Keratinocyte (primary cell): ENCODE measurements at regions not wholly inside any gene's neighbourhood (a gene's known extent, or its start where the extent isn't known, plus 50 kb on each side); places are given as distances from the start of the nearest gene placed in this dataset.

ENCODE experiments used
- DNase-seq: peaks from one replicate; pipeline ENCODE4 v3.0.0-alpha.2; 2011; ENCODE audit warnings: low read depth, missing footprints, low spot score
- FAIRE-seq: peaks from 2 replicates; lab custom pipeline; 2011; peaks lifted over from hg19 to GRCh38; lab: Jason Lieb, UNC
- H2AFZ ChIP-seq: 2 replicates; pipeline ENCODE4 v1.6.0; 2012; ENCODE audit warnings: low read length, control low read depth, inconsistent platforms; ENCODE audit not compliant: control insufficient read depth
- H3K27ac ChIP-seq: 2 replicates; pipeline ENCODE4 v1.5.1; 2011; ENCODE audit warnings: low read length; ENCODE audit not compliant: control insufficient read depth, insufficient read depth
- H3K27me3 ChIP-seq: 3 replicates; pipeline ENCODE4 v1.6.0; 2011; ENCODE audit warnings: low read length; ENCODE audit not compliant: control insufficient read depth, insufficient read depth; ENCODE audit errors: extremely low read depth
- H3K36me3 ChIP-seq, 2 experiments: 2 replicates in 1 of 2; 3 replicates in 1 of 2; pipeline ENCODE4 v1.5.1; 2011; ENCODE audit warnings: low read length in 2 of 2, mild to moderate bottlenecking in 1 of 2; ENCODE audit not compliant: control insufficient read depth in 2 of 2, insufficient read depth in 2 of 2; ENCODE audit errors: extremely low read depth in 1 of 2
- H3K4me1 ChIP-seq: 3 replicates; pipeline ENCODE4 v1.5.1; 2011; ENCODE audit warnings: low read length; ENCODE audit not compliant: control insufficient read depth, insufficient read depth; ENCODE audit errors: extremely low read depth
- H3K4me2 ChIP-seq: 3 replicates; pipeline ENCODE4 v1.6.0; 2011; ENCODE audit warnings: low read depth, low read length; ENCODE audit not compliant: control insufficient read depth, insufficient read depth; ENCODE audit errors: extremely low read depth
- H3K4me3 ChIP-seq, 3 experiments: fragments of 200-600 bp in 1 of 3; sonication (generic) in 1 of 3; 2 replicates in 2 of 3; 3 replicates in 1 of 3; pipeline ENCODE4 v1.5.1; 2011 to 2016; ENCODE audit warnings: low read length in 3 of 3, mild to moderate bottlenecking in 3 of 3, control low read depth in 2 of 3, inconsistent platforms in 1 of 3, low read depth in 1 of 3, mixed read lengths in 1 of 3, mixed run types in 1 of 3, moderate library complexity in 1 of 3; ENCODE audit not compliant: control insufficient read depth in 2 of 3, insufficient read depth in 2 of 3; ENCODE audit errors: extremely low read depth in 1 of 3
- H3K79me2 ChIP-seq: 2 replicates; pipeline ENCODE4 v1.6.0; 2012; ENCODE audit warnings: low read length; ENCODE audit not compliant: control insufficient read depth, insufficient read depth
- H3K9ac ChIP-seq: 3 replicates; pipeline ENCODE4 v1.6.0; 2011; ENCODE audit warnings: low read length; ENCODE audit not compliant: control insufficient read depth, insufficient read depth; ENCODE audit errors: extremely low read depth
- H3K9me1 ChIP-seq: 3 replicates; pipeline ENCODE4 v1.6.0; 2011; ENCODE audit warnings: low read length; ENCODE audit not compliant: control insufficient read depth, insufficient read depth; ENCODE audit errors: extremely low read depth
- H3K9me3 ChIP-seq: 2 replicates; pipeline ENCODE4 v1.5.1; 2012; ENCODE audit warnings: low read depth, low read length; ENCODE audit not compliant: control insufficient read depth
- H4K20me1 ChIP-seq: 3 replicates; pipeline ENCODE4 v1.6.0; 2011; ENCODE audit warnings: low read length; ENCODE audit not compliant: control insufficient read depth, insufficient read depth; ENCODE audit errors: extremely low read depth
- CTCF ChIP-seq, 3 experiments: IDR thresholded peaks in 1 of 3; conservative IDR thresholded peaks in 1 of 3; optimal IDR thresholded peaks in 1 of 3; 2 replicates in 2 of 3; 3 replicates in 1 of 3; pipeline versions ENCODE3 to v1.5.1; 2011; ENCODE audit warnings: low read length in 3 of 3, mild to moderate bottlenecking in 3 of 3, moderate library complexity in 2 of 3, control low read depth in 1 of 3, inconsistent platforms in 1 of 3; ENCODE audit not compliant: insufficient read depth in 2 of 3; ENCODE audit errors: extremely low read depth in 1 of 3
- EZH2 ChIP-seq: IDR thresholded peaks from one replicate; pipeline ENCODE4 v1.6.1; 2012; ENCODE audit warnings: inconsistent platforms, mild to moderate bottlenecking, low read length, moderate library complexity
- dilution Hi-C: fragments of 300-500 bp; cut with MboI; formaldehyde crosslinking; loops from one replicate; pipeline ENCODE4 v1.7.0; 2020; ENCODE audit warnings: low sequenced_read_pairs; ENCODE audit not compliant: extremely low pct_ligation_motif_present

GRCh38 chr14:39615352-39615751, 183.1 kb upstream of the FBXO33 start:
- Histone ChIP-seq H2AFZ (no peak overlapping the region), H3K27me3 (no peaks in the 10 kb centered on the region), H3K4me2 (no peak overlapping the region), H3K79me2 (no peaks in the 10 kb centered on the region), H3K4me1 (no peaks in the 10 kb centered on the region), H3K27ac (no peak overlapping the region), H3K9me1 (no peaks in the 10 kb centered on the region), H3K9me3 (no peaks in the 10 kb centered on the region), H3K9ac (no peak overlapping the region), H3K4me3 (no peak overlapping the region), H4K20me1 (no peaks in the 10 kb centered on the region), H3K36me3 (no peaks in the 10 kb centered on the region)
- FAIRE-seq, result no peak
- dilution Hi-C loops, result no loop called here
- DNase-seq, result no peak
- TF ChIP-seq EZH2, result no peak

- Histone ChIP-seq H3K4me2 (no peak overlapping the region), H3K79me2 (no peaks in the 10 kb centered on the region), H3K9ac (no peak overlapping the region), H3K27ac (no peak overlapping the region), H3K4me1 (no peaks in the 10 kb centered on the region), H3K4me3 (no peak overlapping the region), H3K9me3 (no peaks in the 10 kb centered on the region), H2AFZ (no peak overlapping the region), H3K27me3 (no peaks in the 10 kb centered on the region), H3K36me3 (no peaks in the 10 kb centered on the region), H3K9me1 (no peaks in the 10 kb centered on the region), H4K20me1 (no peaks in the 10 kb centered on the region)
- FAIRE-seq, result no peak
- dilution Hi-C loops, result no loop called here
- no peak for TF ChIP-seq CTCF (optimal IDR thresholded peaks at IDR 0.05 in 1 of 3, IDR thresholded peaks at IDR 0.05 in 1 of 3, conservative IDR thresholded peaks at IDR 0.05 in 1 of 3; ENCODE audit: extremely low read depth in 1 of 3, insufficient read depth in 2 of 3, low read length in 3 of 3)
- no peak for TF ChIP-seq EZH2
- DNase-seq, result no peak
These were observed 182.2 kb upstream of the FBXO33 start for GRCh38 chr14:39614297-39614923.

GRCh38 chr14:39609119-39609518, 176.9 kb upstream of the FBXO33 start:
- Histone ChIP-seq H3K9me3 (no peaks in the 10 kb centered on the region), H3K36me3 (no peaks in the 10 kb centered on the region), H4K20me1 (no peaks in the 10 kb centered on the region), H3K4me2 (no peak overlapping the region), H3K9ac (no peak overlapping the region), H2AFZ (no peak overlapping the region), H3K27me3 (no peaks in the 10 kb centered on the region), H3K79me2 (no peaks in the 10 kb centered on the region), H3K9me1 (no peaks in the 10 kb centered on the region), H3K4me3 (no peak overlapping the region), H3K4me1 (no peaks in the 10 kb centered on the region), H3K27ac (no peak overlapping the region)
- DNase-seq (no peak), FAIRE-seq (no peak)
- dilution Hi-C loops, result no loop called here
- TF ChIP-seq CTCF (optimal IDR thresholded peaks at IDR 0.05 in 1 of 3, IDR thresholded peaks at IDR 0.05 in 1 of 3, conservative IDR thresholded peaks at IDR 0.05 in 1 of 3; ENCODE audit: extremely low read depth in 1 of 3, insufficient read depth in 2 of 3, low read length in 3 of 3) (no peak), EZH2 (no peak)
